ENCODE measurements at regions not wholly inside any gene's neighbourhood (a gene's known extent, or its start where the extent isn't known, plus 50 kb on each side); places are given as distances from the start of the nearest gene placed in this dataset.

DNA sequence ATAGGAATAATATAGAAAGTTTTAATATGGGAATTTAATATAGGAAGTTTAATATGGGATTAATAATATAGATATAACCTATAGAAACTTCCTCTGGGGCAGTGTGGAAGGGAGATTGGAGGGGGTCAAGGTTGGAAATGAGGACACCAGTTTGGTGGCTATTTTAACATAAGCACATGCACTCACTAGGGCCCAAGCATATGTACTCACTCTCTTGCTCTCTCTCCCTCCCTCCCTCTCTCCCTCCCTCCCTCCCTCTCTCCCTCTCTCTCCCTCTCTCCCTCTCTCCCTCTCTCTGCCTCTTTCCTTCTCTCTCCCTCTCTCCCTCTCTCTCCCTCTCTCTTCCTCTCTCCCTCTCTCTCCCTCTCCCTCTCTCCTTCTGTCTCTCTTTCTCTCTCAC lies 528.1 kb downstream of the NPIPA7 start:
- TF ChIP-seq NFE2L2 (conservative IDR thresholded peaks at IDR 0.05; ENCODE audit: low read length), result no peak
- TF ChIP-seq, protein P1, sequence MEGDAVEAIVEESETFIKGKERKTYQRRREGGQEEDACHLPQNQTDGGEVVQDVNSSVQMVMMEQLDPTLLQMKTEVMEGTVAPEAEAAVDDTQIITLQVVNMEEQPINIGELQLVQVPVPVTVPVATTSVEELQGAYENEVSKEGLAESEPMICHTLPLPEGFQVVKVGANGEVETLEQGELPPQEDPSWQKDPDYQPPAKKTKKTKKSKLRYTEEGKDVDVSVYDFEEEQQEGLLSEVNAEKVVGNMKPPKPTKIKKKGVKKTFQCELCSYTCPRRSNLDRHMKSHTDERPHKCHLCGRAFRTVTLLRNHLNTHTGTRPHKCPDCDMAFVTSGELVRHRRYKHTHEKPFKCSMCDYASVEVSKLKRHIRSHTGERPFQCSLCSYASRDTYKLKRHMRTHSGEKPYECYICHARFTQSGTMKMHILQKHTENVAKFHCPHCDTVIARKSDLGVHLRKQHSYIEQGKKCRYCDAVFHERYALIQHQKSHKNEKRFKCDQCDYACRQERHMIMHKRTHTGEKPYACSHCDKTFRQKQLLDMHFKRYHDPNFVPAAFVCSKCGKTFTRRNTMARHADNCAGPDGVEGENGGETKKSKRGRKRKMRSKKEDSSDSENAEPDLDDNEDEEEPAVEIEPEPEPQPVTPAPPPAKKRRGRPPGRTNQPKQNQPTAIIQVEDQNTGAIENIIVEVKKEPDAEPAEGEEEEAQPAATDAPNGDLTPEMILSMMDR (IDR thresholded peaks at IDR 0.05), result no peak
- no peak for TF ChIP-seq POLR2A (IDR thresholded peaks at IDR 0.05; ENCODE audit: low read length)
- TF ChIP-seq ELK1 (IDR thresholded peaks at IDR 0.05; ENCODE audit: low read depth, low read length), result no peak
- TF ChIP-seq POLR2AphosphoS2 (conservative IDR thresholded peaks at IDR 0.05; ENCODE audit: low read length), result no peak
- no peak for TF ChIP-seq MAFK (IDR thresholded peaks at IDR 0.05; ENCODE audit: partially characterized antibody)
- TF ChIP-seq, protein P2, sequence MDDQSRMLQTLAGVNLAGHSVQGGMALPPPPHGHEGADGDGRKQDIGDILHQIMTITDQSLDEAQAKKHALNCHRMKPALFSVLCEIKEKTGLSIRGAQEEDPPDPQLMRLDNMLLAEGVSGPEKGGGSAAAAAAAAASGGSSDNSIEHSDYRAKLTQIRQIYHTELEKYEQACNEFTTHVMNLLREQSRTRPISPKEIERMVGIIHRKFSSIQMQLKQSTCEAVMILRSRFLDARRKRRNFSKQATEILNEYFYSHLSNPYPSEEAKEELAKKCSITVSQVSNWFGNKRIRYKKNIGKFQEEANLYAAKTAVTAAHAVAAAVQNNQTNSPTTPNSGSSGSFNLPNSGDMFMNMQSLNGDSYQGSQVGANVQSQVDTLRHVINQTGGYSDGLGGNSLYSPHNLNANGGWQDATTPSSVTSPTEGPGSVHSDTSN (IDR thresholded peaks at IDR 0.05), result no peak
- TF ChIP-seq EP300 (IDR thresholded peaks at IDR 0.05), result no peak
- no peak for TF ChIP-seq CEBPB (IDR thresholded peaks at IDR 0.05)
- TF ChIP-seq, protein P3, sequence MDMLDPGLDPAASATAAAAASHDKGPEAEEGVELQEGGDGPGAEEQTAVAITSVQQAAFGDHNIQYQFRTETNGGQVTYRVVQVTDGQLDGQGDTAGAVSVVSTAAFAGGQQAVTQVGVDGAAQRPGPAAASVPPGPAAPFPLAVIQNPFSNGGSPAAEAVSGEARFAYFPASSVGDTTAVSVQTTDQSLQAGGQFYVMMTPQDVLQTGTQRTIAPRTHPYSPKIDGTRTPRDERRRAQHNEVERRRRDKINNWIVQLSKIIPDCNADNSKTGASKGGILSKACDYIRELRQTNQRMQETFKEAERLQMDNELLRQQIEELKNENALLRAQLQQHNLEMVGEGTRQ (IDR thresholded peaks at IDR 0.05), result no peak
- no peak for TF ChIP-seq JUN (IDR thresholded peaks at IDR 0.05)
- TF ChIP-seq SREBF2 (IDR thresholded peaks at IDR 0.05), result no peak
